Fibroblast of mammary gland (primary cell): ENCODE measurements at regions not wholly inside any gene's neighbourhood (a gene's known extent, or its start where the extent isn't known, plus 50 kb on each side); places are given as distances from the start of the nearest gene placed in this dataset.
A peak's percentile ranks its signal among the peaks of the same experiment; 100 is the strongest.

Experiments
- DNase-seq: peaks from one replicate; pipeline ENCODE4 v3.0.0-alpha.2; 2010; ENCODE audit warnings: low read depth
- H3K4me3 ChIP-seq: 2 replicates; pipeline ENCODE4 v1.5.1; 2011; ENCODE audit warnings: low read depth, mild to moderate bottlenecking, low read length, moderate library complexity; ENCODE audit not compliant: control insufficient read depth
- CTCF ChIP-seq: conservative IDR thresholded peaks from 2 replicates; pipeline ENCODE4 v1.5.1; 2011; ENCODE audit warnings: low read depth, low read length, inconsistent platforms; ENCODE audit not compliant: control insufficient read depth, insufficient read depth

- no peak overlapping the region for H3K4me3 ChIP-seq
- peak; percentile 46 for TF ChIP-seq CTCF
- DNase-seq: peak; percentile 66
Measured at GRCh38 chr14:28596391-28596790, 170.2 kb upstream of the FOXG1 start.

- TF ChIP-seq CTCF: no peak
- no peak overlapping the region for H3K4me3 ChIP-seq
- no peak for DNase-seq
Measured at GRCh38 chr14:28599191-28599590, 167.4 kb upstream of the FOXG1 start.

- no peak for TF ChIP-seq CTCF
- H3K4me3 ChIP-seq: no peak overlapping the region
- no peak for DNase-seq
Measured at GRCh38 chr14:28599605-28600004, 167.0 kb upstream of the FOXG1 start.

GRCh38 chr14:28603606-28604005 is 163.0 kb upstream of the FOXG1 start:
- no peak overlapping the region for H3K4me3 ChIP-seq
- no peak for TF ChIP-seq CTCF
- peak; percentile 71 for DNase-seq

- DNase-seq: no peak
- H3K4me3 ChIP-seq: no peak overlapping the region
- TF ChIP-seq CTCF: no peak
Measured at GRCh38 chr14:28607661-28608060, 158.9 kb upstream of the FOXG1 start.

GRCh38 chr14:28608443-28608842 is 158.1 kb upstream of the FOXG1 start:
- H3K4me3 ChIP-seq: no peak overlapping the region
- DNase-seq: peak; percentile 10
- TF ChIP-seq CTCF: no peak
